Fibroblast of the aortic adventitia (primary cell): ENCODE measurements at regions not wholly inside any gene's neighbourhood (a gene's known extent, or its start where the extent isn't known, plus 50 kb on each side); places are given as distances from the start of the nearest gene placed in this dataset.

Source experiments
- DNase-seq: peaks from one replicate; pipeline ENCODE4 v3.0.0-alpha.2; 2010; ENCODE audit warnings: low read depth
- H3K4me3 ChIP-seq: 2 replicates; pipeline ENCODE4 v1.5.1; 2011; ENCODE audit warnings: low read depth, mild to moderate bottlenecking, control low read depth, low read length, moderate library complexity
- TF ChIP-seq, protein P1 (sequence below): IDR thresholded peaks from 2 replicates; pipeline ENCODE4 v1.5.1; 2011; ENCODE audit warnings: mild to moderate bottlenecking, low read length, control low read depth, inconsistent platforms; ENCODE audit not compliant: insufficient read depth

DNA sequence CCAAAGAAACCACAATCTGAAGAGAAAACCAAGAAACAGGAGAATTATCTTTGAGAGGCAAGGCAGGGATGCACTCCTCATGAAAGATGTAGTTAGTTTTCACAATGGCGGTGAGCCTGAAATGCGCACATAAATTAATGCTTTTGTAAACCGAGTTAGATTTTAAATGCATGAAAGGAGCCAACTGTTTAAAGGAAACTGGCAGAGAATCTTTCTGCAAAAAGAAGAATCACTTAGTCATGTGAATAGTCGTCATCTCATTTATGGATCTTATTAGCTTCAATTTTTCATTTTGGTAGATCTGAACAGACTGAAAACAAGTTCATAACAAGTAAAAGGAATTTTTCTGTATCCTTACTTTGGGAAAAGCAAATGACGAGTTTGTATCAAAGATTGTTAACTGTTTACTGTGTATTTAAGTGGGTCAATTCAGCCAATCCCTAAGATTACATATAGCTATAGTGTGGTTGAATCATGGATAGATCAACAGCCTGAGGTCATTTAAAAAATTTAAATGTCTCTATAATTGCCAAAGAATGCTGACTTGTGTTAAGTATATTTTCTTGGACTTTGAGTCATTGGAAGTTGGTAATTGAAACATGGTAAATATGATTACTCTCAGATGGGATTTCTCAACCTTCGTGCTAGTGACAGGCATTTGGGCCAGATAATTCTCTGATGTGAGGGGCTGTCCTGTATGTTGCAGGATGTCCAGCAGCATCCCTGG lies 226.6 kb upstream of the KAZN start:
- peak; percentile 17 for DNase-seq
- no peak overlapping the region for H3K4me3 ChIP-seq
- TF ChIP-seq, protein P1, sequence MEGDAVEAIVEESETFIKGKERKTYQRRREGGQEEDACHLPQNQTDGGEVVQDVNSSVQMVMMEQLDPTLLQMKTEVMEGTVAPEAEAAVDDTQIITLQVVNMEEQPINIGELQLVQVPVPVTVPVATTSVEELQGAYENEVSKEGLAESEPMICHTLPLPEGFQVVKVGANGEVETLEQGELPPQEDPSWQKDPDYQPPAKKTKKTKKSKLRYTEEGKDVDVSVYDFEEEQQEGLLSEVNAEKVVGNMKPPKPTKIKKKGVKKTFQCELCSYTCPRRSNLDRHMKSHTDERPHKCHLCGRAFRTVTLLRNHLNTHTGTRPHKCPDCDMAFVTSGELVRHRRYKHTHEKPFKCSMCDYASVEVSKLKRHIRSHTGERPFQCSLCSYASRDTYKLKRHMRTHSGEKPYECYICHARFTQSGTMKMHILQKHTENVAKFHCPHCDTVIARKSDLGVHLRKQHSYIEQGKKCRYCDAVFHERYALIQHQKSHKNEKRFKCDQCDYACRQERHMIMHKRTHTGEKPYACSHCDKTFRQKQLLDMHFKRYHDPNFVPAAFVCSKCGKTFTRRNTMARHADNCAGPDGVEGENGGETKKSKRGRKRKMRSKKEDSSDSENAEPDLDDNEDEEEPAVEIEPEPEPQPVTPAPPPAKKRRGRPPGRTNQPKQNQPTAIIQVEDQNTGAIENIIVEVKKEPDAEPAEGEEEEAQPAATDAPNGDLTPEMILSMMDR = no peak

DNA sequence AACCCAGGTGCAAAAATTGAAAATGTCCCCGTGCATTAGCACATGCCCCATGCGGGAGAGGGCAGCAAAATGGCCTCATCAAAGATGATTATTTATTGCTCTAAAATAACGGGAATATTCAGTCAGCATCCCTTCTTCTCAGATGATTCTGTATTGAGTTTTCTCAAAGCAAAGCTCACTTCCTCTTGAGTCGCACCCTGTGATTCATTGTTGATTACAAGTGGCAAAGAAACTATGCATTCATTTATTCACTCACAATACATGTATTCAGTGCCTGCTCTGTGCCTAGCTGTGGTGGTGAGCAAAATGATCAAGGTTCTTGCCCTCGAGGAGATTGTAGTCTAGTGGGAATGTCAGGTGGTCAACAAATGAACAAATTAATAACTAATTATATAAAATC lies 226.0 kb upstream of the KAZN start:
- no peak for DNase-seq

DNA sequence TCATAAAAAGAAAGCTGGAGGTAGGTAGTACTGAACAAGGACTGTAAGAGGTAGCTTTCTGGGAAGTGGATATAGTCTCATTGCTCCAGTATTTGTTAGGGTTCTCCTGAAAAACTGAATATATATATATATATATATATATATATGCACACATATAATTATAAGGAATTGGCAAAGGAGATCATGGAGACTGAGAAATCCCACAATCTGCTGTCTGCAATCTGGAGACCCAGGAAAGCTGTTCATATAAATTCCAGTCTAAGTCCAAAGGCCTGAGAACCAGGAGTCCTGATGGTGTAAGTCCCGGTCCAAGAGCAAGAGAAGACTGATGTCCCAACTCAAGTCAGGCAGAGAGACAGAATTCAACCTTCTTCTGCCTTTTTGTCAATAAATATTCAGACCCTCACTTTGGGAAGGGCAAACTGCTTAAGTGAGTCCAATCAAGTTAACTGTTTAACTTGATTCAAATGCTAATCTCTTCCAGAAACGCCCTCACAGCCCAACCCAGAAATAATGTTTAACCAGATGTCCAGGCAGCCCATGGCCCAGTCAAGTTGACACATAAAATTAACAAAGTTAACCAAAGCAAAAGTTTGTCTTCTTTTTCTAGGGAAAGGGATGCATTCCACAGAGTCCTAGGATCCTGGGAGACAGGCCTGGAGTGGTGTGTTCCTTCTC lies 225.3 kb upstream of the KAZN start:
- TF ChIP-seq, protein P1 = no peak
- H3K4me3 ChIP-seq = no peak overlapping the region
- no peak for DNase-seq

More for the DNA sequence above, 226.0 kb upstream of the KAZN start:
- TF ChIP-seq, protein P1 = no peak
- no peak overlapping the region for H3K4me3 ChIP-seq

DNA sequence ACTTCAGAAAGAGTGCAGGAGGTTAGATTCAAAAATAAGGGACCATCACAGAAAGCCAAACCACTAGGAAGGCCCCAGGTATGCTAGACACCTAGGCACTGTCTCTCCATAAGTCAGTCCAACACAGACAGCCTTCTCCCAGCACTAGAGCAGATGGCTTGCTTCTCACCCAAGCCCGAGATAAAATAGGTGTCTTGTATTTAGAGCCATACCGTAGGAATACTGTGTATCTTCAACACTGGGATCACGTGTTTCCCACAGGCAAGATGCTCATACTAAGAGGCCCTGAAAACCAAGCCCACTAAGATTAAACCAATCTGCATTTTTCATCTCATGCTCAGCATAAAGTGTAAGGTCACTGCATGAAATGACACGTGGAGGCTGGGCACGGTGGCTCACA lies 223.3 kb upstream of the KAZN start:
- no peak for DNase-seq
- TF ChIP-seq, protein P1 = no peak

DNA sequence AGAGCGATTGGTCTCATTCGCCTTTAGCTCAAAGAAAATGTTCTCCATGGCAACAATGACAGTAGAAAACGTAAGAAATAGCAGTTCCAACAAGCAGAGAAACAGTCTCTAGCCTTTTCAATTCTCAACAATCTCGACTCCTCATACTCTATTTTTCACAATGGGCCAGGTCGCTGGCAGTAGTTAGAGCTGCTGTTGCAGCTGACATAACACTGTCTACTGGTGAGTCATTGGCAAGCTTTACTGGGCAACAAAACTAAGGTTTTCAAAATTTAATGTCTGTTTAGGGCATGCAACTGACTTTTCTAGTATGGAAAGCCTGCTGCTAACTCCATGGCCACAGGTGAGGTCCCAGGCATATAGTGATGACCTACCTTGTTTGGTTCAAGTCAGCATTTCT lies 221.1 kb upstream of the KAZN start:
- peak; percentile 49 for DNase-seq
- no peak overlapping the region for H3K4me3 ChIP-seq
- TF ChIP-seq, protein P1 = no peak

More for the DNA sequence above, 223.3 kb upstream of the KAZN start:
- no peak overlapping the region for H3K4me3 ChIP-seq

DNA sequence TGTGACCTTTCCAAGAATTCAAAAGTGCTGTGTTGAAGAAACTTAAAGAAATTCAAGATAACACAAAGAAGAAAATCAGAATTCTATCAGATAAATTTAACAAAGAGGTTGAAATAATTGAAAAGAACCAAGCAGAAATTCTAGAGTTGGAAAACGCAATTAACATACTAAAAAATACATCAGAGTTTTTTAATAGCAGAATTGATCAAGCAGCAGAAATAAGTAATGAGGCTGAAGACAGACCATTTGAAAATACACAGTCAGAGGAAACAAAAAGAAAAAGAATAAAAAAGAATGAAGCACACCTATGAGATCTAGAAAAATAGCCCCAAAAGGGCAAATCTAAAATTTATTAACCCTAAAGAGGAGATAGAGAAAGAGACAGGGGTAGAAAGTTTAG lies 218.1 kb upstream of the KAZN start:
- no peak overlapping the region for H3K4me3 ChIP-seq
- DNase-seq = no peak
- TF ChIP-seq, protein P1 = no peak
